Stimulated activated CD4-positive, alpha-beta T cell treated with anti-CD3 and anti-CD28 coated beads, Interleukin-4, amount 100 ng/mL, for 24 hours (primary cell): ENCODE measurements at regions not wholly inside any gene's neighbourhood (a gene's known extent, or its start where the extent isn't known, plus 50 kb on each side); places are given as distances from the start of the nearest gene placed in this dataset.
"Not testable (repeated sequence)": the region's sequence is repeated elsewhere in the genome, so short reads cannot be mapped to it uniquely, and the experiment has no call there.

Source experiments
- DNase-seq: peaks from one replicate; pipeline ENCODE4 v3.0.0-alpha.2; 2020

DNA sequence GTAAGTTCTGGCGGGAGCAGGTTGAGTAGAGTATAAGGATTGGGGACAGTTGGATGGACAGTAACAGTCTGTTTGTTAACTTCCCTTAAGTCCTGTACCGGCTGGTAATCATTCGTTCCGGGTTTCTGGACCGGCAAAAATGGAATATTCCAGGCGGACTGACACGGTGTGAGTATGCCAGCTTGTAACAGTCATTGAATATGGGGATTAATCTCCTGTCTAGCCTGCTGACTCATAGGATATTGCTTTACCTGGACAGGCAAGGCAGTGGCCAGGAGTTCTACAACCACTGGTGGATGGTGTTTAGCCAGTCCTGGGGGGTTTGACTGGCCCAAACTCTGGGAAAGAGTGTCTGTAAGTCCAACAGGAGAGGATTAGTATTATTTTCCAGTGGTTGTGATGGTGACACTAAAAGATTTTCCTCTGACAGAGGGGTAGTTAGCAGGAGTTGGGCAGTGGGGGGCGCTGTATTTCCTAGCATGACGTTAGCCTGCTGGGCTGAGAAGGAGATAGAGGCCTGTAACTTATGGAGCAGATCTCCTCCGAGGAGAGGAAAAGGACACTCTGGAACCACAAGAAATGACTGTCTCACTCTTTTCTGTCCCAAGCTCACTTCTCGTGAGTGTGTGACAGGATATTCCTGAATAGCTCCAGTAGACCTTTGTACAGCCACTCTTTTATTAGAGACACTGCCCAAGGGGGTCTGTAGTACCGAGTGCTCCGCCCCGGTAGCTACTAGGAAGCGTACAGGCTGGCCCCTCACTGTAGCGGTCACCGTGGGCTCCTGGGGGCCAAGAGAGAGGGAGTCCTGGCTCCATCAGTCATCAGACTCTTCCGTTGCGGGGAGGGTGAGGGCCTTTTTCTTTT lies 152.2 kb downstream of the TRIM27 start:
- DNase-seq, result no peak

- no peak for DNase-seq
Measured at GRCh38 chr6:28772480-28773381, 151.1 kb downstream of the TRIM27 start.

DNA sequence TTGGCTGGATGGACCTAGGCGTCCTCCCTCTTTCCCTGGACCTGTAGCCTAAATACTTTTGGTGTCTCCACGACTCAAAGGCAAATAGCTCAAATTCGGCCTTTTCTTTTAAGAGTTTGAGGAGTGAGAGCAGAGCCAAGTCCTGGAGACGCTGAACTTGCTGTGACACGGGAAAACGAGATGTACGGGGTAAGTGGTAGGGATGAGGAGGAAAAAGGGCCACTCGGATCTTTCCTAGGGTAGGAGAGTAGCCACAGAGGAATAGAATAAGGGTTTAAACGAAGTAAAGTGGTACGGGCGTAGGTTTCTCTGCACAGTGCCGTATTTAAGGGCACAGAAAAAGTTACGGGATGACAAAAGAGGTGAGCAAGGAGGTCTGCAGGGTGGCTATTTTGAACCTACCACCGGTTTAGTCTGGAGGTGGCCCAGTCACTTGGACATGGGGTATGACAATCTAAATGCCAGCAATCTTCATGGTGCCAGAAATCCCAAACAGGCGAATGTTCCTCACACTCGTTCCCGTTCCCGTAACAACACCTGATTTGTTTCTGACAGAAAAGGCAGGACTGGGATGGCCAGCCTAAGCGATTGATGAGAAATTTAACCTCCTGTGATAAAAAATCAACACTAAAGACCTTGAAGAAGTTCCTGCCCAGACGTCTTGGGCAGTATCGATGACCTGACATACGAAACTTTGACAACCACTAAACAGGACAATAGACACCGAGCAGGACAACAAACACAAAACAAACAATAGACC lies 149.3 kb downstream of the TRIM27 start:
- no peak for DNase-seq

GRCh38 chr6:28775052-28775376 lies 148.8 kb downstream of the TRIM27 start:
- DNase-seq, result no peak

DNA sequence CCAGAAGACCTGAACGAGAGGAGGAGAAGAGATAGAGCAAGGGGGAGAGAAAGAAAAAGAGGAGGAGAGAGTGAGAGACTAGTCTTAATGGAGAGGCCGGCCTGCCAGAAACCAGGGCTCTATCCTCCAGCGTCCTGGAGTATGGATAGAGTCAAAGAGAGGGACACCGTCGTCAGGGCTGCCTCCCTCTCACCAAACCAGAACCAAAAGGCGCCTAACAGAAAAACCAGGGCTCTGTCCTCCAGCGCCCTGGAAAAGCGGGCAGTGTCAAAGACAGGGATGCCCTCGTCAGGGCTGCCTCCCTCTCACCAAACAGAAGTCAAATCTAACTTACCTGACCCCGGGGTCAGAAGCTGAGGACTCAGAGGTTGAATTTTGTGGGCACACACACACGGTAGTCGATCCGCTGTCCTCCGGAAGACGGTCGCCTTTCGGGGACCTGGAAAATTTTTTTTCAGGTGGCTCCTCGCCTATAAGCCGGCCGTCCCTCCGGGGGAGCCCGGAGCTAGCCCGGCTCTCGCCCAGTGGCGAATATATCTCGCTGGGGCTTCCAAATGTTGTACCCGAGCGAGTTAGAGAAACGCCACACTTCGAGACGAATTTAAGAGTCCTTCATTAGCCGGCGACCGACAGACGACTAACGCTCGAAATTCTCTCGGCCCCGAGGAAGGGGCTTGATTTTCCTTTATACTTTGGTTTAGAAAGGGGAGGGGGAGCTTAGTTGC lies 148.2 kb downstream of the TRIM27 start:
- no peak for DNase-seq

- no peak for DNase-seq
Measured at GRCh38 chr6:28776269-28777146, 147.3 kb downstream of the TRIM27 start.

DNA sequence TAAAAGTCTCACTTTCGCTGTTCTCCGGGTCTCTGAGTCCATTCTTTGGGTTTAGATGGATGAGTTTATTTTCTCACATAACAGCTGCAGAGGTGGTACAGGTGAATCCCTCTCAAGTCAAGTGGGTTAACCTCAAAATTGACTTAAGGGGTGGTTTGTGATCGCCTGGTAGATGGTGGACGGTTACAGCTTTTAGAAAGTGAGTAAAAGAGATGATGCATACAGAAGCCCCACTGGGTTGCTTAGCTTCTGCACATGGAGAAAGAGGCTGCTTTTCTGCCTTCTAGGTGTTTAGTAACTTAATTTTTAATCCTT lies 146.7 kb downstream of the TRIM27 start:
- no peak for DNase-seq

DNA sequence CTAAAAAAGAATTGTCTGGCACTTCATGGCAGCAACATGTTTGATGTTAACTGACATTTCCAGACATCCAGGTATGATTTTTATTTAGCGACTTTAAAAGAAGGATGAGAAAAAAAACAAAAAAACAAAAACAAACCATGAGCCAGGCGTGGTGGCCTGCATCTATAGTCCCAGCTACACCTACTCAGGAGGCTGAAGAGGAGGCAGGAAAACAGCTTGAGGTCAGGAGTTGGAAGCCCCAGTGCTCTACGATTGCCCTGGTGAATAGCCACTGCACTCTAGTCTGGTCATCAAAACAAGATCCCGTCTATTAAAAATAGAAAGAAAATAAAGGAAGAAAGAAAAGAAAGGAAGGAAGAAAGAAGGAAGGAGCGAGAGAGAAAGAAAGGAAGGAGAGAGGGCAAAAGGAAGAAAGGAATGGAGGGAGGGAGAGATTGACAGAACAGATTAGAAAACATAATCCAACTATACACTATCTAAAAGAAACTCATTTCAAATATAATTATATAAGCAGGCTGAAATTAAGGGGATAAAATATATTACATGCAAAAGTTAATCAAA lies 141.6 kb downstream of the TRIM27 start:
- no peak for DNase-seq

DNA sequence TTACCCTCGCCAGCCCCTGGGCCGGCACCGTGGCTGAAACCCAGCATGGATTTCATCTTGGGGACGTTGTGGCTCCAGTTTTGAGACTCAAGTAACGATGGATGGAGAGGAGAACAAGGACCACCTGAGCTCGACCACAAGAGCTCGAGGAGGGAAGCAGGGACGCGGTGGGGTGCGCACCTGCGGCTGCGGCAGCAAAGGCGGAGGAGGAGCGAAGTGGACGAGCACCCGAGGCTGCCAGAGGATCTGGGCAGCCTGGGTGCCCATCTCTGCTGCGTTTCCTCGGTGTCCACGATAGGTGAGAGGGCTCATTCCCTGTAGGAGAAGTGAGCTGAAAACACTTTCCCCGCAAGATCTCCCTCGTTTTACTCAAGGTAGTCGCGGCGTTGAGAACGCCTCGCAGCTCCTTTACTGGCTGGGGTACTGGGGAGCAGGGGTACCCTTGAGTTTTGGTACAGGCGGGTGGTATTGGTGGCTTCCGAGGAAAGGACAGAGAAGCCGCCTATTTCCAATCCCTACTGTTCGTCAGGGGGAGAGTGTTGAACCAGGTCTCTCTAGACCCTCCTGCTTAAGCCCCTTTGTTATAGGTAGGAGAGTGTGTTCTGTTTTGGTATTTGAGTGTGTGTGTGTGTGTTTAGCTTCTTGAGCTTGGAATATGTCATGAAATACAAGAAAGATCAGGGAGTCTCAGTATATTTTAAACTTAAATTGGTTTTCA lies 137.7 kb downstream of the TRIM27 start:
- DNase-seq, result no peak

DNA sequence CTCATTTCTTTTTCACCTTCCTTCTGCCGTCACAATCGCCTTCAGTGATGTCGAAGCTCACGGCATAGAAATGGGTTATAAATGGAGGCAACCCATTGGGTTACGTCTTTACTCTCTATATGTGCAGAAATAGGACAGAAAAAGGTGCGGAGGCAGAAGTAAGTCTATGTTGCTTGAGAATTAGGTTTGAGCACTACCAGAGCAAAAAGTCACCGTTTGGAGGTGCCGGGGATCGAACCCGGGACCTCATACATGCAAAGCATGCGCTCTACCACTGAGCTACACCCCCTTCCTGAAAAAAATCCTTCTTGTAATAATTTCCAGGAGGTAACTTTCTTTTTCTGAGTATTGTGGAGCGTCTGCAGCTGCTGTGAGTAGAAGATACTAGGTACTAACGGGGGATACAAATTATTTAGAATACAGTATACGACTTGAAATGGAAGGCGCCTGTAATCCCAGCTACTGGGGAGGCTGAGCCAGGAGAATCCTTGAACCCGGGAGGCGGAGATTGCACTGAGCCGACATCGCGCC lies 134.2 kb downstream of the TRIM27 start:
- DNase-seq, result peak; percentile 8

DNA sequence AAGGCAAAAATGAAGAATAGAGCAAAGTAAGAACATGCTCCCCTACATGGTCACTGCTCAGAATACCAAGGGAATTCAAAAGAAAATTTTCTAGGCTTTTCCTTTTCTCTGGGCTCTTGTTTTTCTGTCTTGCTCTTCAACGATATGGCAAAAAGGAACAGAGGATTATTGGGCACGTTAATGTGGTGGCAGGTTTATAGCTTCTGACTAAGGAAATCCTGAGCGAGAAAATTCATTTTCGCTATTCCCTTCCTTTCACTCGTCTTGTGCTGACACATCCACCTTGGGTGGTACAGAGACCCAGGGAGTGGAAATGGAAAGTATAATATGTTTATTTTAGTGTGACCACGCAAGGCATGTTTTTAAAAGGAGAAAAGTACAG lies 132.8 kb downstream of the TRIM27 start:
- DNase-seq, result no peak

- DNase-seq, result no peak
Measured at GRCh38 chr6:28794175-28795002, 129.4 kb downstream of the TRIM27 start.

DNA sequence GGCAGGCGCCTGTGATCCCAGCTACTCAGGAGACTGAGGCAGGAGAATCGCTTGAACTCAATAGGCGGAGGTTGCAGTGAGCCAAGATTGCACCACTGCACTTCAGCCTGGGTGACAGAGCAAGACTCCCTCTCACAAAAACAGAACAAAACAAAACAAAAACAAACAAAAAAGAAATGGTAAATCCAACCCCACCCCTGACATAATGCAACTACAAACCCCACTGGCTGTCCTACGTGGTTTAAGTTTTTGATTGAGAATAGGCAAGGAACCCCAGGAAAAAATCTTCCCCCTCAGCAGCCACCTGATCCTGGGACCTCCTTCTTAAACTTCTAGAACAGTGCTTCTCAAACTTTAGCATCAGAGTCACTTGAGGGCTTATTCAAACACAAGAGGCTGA lies 123.1 kb downstream of the TRIM27 start:
- not testable (repeated sequence) for DNase-seq

- no peak for DNase-seq
Measured at GRCh38 chr6:28802417-28803336, 121.1 kb downstream of the TRIM27 start.

DNA sequence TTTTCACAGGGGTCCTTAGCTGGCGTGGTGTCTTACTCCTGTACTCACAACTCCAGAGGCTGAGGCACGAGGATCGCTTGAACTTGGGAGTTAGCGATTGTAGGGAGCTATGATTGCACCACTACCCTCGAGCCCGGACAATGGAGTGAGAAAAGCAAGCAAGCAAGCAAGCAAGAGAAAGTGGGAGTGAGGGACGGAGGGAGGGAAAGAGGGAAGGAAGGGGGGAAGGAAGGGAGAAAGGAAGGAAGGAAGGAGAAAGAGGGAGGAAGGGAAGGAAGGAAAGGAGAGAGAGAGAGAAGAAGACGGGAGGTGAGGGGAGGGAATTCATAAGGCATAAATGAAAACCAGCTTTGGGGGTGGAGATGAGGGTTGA lies 120.5 kb downstream of the TRIM27 start:
- no peak for DNase-seq

DNA sequence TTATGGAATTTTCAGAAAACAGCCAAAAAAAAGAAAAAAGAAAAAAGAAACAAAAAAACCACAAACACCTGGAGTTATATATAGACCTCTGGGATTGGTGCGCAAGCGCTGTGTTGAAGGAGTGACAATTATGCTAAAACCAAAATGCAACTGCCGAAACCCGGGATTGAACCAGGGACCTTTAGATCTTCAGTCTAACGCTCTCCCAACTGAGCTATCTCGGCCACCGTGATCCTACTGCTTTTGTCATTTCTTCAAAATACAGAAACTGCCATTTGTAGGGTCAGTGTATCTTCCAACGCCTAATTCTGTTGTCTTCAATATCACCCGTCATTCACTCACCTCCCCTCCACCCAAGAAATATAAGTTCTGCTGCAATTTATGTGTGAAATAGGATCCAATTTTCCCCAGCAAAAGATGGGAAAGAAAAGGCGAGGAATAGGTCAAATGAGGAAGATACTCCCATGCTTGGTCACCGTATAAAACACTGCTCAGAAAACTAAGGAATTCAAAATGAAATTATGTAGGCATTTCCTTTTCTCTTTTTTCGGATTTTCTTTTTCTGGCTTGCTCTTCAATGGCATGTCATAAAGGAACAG lies 116.0 kb downstream of the TRIM27 start:
- peak; percentile 33 for DNase-seq

- no peak for DNase-seq
Measured at GRCh38 chr6:28808383-28808782, 115.4 kb downstream of the TRIM27 start.
